WTC11 (cell line): ENCODE measurements at regions not wholly inside any gene's neighbourhood (a gene's known extent, or its start where the extent isn't known, plus 50 kb on each side); places are given as distances from the start of the nearest gene placed in this dataset.

Experiments used
- ATAC-seq: fragments of 200-7000 bp; cut with Tn5 transposase; 2 replicates; pipeline ENCODE4 v1.10.0; 2021; ENCODE audit warnings: mild to moderate bottlenecking, moderate library complexity
- CTCF ChIA-PET: fragments of 300-600 bp; sonication (Branson Sonifier 250); formaldehyde crosslinking; loops from one replicate; lab custom pipeline; 2021; ENCODE audit warnings: antibody characterized with exemption; lab: Charles Lee
- POLR2A ChIA-PET: fragments of 350-600 bp; sonication (Branson Sonifier 250); formaldehyde crosslinking; loops from one replicate; lab custom pipeline; 2021; ENCODE audit warnings: antibody characterized with exemption; lab: Charles Lee
- DNase-seq: peaks from one replicate; pipeline ENCODE4 v3.0.0; 2021; ENCODE audit warnings: low spot score
- H3K27ac Mint-ChIP-seq: 2 replicates; pipeline ENCODE4 v1.8.0; 2021; ENCODE audit warnings: mixed read lengths
- H3K27me3 Mint-ChIP-seq: 2 replicates; pipeline ENCODE4 v1.8.0; 2021; ENCODE audit warnings: low read depth, mild to moderate bottlenecking, moderate library complexity, mixed read lengths
- H3K36me3 Mint-ChIP-seq: 2 replicates; pipeline ENCODE4 v1.8.0; 2021; ENCODE audit warnings: mixed read lengths
- H3K4me1 Mint-ChIP-seq: 2 replicates; pipeline ENCODE4 v1.8.0; 2022; ENCODE audit warnings: mixed read lengths
- H3K4me3 Mint-ChIP-seq: 2 replicates; pipeline ENCODE4 v1.8.0; 2021; ENCODE audit warnings: mild to moderate bottlenecking, moderate library complexity, mixed read lengths
- H3K9me3 Mint-ChIP-seq: 2 replicates; pipeline ENCODE4 v1.8.0; 2021; ENCODE audit warnings: mixed read lengths
- E2F4 ChIP-seq: sonication (generic); formaldehyde crosslinking; IDR thresholded peaks from 2 replicates; pipeline ENCODE4 v1.8.1; 2022; ENCODE audit warnings: low read depth, mild to moderate bottlenecking, moderate library complexity, missing genetic modification reagents, borderline replicate concordance
- JAZF1 ChIP-seq: fragments of 250-450 bp; sonication (Bioruptor Pico); IDR thresholded peaks from 2 replicates; pipeline ENCODE4 v1.9.0; 2021; ENCODE audit warnings: moderate library complexity, mild to moderate bottlenecking, inconsistent platforms
- NR3C1 ChIP-seq: sonication (generic); formaldehyde crosslinking; conservative IDR thresholded peaks from 2 replicates; pipeline ENCODE4 v1.8.1; 2023; ENCODE audit warnings: low read depth, mild to moderate bottlenecking, missing genetic modification reagents
- RORB ChIP-seq: fragments of 250-450 bp; sonication (Bioruptor Pico); IDR thresholded peaks from 2 replicates; pipeline ENCODE4 v1.9.0; 2021; ENCODE audit warnings: mild to moderate bottlenecking
- SMAD4 ChIP-seq: sonication (generic); formaldehyde crosslinking; IDR thresholded peaks from 2 replicates; pipeline ENCODE4 v1.8.0; 2022; ENCODE audit warnings: mild to moderate bottlenecking, missing genetic modification reagents
- TEAD4 ChIP-seq: sonication (generic); formaldehyde crosslinking; IDR thresholded peaks from 2 replicates; pipeline ENCODE4 v1.8.0; 2022; ENCODE audit warnings: mild to moderate bottlenecking, missing genetic modification reagents
- USF1 ChIP-seq: sonication (generic); formaldehyde crosslinking; IDR thresholded peaks from 2 replicates; pipeline ENCODE4 v1.8.0; 2022; ENCODE audit warnings: mild to moderate bottlenecking, missing genetic modification reagents
- ZNF121 ChIP-seq: sonication (generic); formaldehyde crosslinking; IDR thresholded peaks from 2 replicates; pipeline ENCODE4 v1.8.0; 2023; ENCODE audit warnings: missing genetic modification reagents
- ZNF138 ChIP-seq: sonication (generic); formaldehyde crosslinking; conservative IDR thresholded peaks from 2 replicates; pipeline ENCODE4 v1.8.1; 2022; ENCODE audit warnings: mild to moderate bottlenecking, moderate library complexity, missing genetic modification reagents
- ZNF423 ChIP-seq: fragments of 250-450 bp; sonication (Bioruptor Pico); IDR thresholded peaks from 2 replicates; pipeline ENCODE4 v2.1.2; 2022; ENCODE audit warnings: mild to moderate bottlenecking, moderate library complexity
- TF ChIP-seq, protein P1 (sequence below): sonication (generic); formaldehyde crosslinking; IDR thresholded peaks from 2 replicates; pipeline ENCODE4 v1.8.0; 2022; ENCODE audit warnings: missing genetic modification reagents
- TF ChIP-seq, protein P2 (sequence below): fragments of 250-450 bp; sonication (Bioruptor Pico); IDR thresholded peaks from 2 replicates; pipeline ENCODE4 v1.9.0; 2021; ENCODE audit warnings: mild to moderate bottlenecking
- TF ChIP-seq, protein P3 (sequence below): sonication (generic); formaldehyde crosslinking; conservative IDR thresholded peaks from 2 replicates; pipeline ENCODE4 v1.8.1; 2023; ENCODE audit warnings: mild to moderate bottlenecking, low read depth, missing genetic modification reagents, moderate library complexity
- TF ChIP-seq, protein P4 (sequence below): sonication (generic); formaldehyde crosslinking; IDR thresholded peaks from 2 replicates; pipeline ENCODE4 v1.8.1; 2023; ENCODE audit warnings: mild to moderate bottlenecking, missing genetic modification reagents, moderate library complexity
- TF ChIP-seq, protein P5 (sequence below): fragments of 250-450 bp; sonication (Bioruptor Pico); IDR thresholded peaks from 2 replicates; pipeline ENCODE4 v1.9.0; 2021; ENCODE audit warnings: moderate library complexity, mild to moderate bottlenecking, inconsistent platforms, borderline replicate concordance

DNA sequence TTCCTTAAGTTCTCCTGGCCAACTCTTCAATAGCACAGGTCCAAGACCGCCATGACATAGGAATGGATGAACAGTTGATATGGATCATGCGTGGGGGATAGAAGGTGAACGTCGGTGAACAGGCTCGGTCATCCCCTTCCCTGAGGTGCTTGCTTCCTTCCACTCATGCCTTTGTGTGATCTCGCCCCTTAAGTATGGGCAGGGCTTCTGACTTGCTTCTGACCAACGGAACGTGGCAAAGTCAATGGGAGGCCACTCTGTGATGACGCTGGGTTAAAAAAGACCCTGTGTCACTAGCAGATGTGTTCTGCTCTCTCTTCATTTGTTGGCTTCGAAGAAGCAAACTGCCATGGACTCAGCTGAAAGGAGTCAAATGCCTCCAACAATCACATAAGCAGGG, 240.5 kb upstream of the TUT7 start (continued):
- TF ChIP-seq, protein P1, sequence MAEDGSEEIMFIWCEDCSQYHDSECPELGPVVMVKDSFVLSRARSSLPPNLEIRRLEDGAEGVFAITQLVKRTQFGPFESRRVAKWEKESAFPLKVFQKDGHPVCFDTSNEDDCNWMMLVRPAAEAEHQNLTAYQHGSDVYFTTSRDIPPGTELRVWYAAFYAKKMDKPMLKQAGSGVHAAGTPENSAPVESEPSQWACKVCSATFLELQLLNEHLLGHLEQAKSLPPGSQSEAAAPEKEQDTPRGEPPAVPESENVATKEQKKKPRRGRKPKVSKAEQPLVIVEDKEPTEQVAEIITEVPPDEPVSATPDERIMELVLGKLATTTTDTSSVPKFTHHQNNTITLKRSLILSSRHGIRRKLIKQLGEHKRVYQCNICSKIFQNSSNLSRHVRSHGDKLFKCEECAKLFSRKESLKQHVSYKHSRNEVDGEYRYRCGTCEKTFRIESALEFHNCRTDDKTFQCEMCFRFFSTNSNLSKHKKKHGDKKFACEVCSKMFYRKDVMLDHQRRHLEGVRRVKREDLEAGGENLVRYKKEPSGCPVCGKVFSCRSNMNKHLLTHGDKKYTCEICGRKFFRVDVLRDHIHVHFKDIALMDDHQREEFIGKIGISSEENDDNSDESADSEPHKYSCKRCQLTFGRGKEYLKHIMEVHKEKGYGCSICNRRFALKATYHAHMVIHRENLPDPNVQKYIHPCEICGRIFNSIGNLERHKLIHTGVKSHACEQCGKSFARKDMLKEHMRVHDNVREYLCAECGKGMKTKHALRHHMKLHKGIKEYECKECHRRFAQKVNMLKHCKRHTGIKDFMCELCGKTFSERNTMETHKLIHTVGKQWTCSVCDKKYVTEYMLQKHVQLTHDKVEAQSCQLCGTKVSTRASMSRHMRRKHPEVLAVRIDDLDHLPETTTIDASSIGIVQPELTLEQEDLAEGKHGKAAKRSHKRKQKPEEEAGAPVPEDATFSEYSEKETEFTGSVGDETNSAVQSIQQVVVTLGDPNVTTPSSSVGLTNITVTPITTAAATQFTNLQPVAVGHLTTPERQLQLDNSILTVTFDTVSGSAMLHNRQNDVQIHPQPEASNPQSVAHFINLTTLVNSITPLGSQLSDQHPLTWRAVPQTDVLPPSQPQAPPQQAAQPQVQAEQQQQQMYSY (CRISPR knock-in tag), result no peak

DNA sequence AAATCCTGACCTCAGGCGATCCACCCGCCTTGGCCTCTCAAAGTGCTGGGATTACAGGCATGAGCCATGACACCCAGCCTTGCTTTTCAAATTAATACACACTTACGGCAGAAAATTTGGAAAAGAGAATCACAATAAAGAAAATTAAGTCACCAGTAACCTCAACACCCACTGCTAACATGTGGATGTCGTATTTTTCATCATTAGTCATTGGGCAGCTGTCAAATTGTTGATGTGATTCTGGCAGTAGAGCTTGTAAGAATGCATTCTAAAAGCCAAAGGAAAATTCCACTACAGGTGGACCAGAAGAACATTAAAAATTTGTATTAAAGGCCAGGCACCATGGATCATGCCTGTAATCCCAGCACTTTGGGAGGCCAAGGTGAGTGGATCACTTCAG, 237.3 kb upstream of the TUT7 start:
- DNase-seq (no peak), ATAC-seq (no peak)
- Mint-ChIP-seq H3K4me3 (no peak overlapping the region), H3K27me3 (peaks cover 12% of the 10 kb centered on the region), H3K36me3 (peaks cover 2% of the 10 kb centered on the region; the same call in 1 of the 2 replicates), H3K4me1 (no peaks in the 10 kb centered on the region), H3K9me3 (peaks cover 3% of the 10 kb centered on the region; the same call in 1 of the 2 replicates), H3K27ac (no peak overlapping the region)
- ChIA-PET POLR2A (no interaction called here), CTCF (no interaction called here)
- TF ChIP-seq ZNF423 (no peak), SMAD4 (no peak), USF1 (CRISPR knock-in tag) (no peak), E2F4 (no peak), NR3C1 (CRISPR knock-in tag) (no peak), RORB (CRISPR knock-in tag) (no peak), TEAD4 (CRISPR knock-in tag) (no peak), JAZF1 (CRISPR knock-in tag) (no peak), ZNF121 (no peak), ZNF138 (CRISPR knock-in tag) (no peak)
- TF ChIP-seq, protein P2, sequence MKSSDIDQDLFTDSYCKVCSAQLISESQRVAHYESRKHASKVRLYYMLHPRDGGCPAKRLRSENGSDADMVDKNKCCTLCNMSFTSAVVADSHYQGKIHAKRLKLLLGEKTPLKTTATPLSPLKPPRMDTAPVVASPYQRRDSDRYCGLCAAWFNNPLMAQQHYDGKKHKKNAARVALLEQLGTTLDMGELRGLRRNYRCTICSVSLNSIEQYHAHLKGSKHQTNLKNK, result no peak
- TF ChIP-seq, protein P3, sequence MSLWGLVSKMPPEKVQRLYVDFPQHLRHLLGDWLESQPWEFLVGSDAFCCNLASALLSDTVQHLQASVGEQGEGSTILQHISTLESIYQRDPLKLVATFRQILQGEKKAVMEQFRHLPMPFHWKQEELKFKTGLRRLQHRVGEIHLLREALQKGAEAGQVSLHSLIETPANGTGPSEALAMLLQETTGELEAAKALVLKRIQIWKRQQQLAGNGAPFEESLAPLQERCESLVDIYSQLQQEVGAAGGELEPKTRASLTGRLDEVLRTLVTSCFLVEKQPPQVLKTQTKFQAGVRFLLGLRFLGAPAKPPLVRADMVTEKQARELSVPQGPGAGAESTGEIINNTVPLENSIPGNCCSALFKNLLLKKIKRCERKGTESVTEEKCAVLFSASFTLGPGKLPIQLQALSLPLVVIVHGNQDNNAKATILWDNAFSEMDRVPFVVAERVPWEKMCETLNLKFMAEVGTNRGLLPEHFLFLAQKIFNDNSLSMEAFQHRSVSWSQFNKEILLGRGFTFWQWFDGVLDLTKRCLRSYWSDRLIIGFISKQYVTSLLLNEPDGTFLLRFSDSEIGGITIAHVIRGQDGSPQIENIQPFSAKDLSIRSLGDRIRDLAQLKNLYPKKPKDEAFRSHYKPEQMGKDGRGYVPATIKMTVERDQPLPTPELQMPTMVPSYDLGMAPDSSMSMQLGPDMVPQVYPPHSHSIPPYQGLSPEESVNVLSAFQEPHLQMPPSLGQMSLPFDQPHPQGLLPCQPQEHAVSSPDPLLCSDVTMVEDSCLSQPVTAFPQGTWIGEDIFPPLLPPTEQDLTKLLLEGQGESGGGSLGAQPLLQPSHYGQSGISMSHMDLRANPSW, result no peak
- TF ChIP-seq, protein P4, sequence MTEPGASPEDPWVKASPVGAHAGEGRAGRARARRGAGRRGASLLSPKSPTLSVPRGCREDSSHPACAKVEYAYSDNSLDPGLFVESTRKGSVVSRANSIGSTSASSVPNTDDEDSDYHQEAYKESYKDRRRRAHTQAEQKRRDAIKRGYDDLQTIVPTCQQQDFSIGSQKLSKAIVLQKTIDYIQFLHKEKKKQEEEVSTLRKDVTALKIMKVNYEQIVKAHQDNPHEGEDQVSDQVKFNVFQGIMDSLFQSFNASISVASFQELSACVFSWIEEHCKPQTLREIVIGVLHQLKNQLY (CRISPR knock-in tag), result no peak
- TF ChIP-seq, protein P5, sequence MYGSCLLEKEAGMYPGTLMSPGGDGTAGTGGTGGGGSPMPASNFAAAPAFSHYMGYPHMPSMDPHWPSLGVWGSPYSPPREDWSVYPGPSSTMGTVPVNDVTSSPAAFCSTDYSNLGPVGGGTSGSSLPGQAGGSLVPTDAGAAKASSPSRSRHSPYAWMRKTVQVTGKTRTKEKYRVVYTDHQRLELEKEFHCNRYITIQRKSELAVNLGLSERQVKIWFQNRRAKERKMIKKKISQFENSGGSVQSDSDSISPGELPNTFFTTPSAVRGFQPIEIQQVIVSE, result no peak
